ENCODE measurements at regions not wholly inside any gene's neighbourhood (a gene's known extent, or its start where the extent isn't known, plus 50 kb on each side); places are given as distances from the start of the nearest gene placed in this dataset.

DNA sequence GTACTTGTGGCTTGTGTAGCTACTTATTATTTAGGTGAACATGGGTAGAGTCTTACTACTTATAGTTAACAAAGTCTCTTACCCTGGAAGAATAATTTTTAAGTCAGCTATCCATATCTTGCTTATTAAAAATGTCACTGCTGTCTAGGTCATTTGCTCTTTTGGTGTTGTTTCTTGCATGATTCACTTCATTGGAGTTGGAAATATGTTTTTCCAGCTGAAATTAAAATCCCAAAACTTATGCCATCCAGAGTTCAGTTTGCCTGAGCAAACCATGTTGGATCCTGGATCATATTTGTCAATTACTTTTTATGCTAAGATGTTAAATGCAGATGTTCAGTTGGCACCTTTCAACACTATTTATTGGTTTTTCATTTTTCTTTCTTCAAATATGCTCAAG, 421.0 kb upstream of the RBMS3 start:
- TF ChIP-seq POLR2A (IDR thresholded peaks at IDR 0.05): no peak
- TF ChIP-seq, protein P1, sequence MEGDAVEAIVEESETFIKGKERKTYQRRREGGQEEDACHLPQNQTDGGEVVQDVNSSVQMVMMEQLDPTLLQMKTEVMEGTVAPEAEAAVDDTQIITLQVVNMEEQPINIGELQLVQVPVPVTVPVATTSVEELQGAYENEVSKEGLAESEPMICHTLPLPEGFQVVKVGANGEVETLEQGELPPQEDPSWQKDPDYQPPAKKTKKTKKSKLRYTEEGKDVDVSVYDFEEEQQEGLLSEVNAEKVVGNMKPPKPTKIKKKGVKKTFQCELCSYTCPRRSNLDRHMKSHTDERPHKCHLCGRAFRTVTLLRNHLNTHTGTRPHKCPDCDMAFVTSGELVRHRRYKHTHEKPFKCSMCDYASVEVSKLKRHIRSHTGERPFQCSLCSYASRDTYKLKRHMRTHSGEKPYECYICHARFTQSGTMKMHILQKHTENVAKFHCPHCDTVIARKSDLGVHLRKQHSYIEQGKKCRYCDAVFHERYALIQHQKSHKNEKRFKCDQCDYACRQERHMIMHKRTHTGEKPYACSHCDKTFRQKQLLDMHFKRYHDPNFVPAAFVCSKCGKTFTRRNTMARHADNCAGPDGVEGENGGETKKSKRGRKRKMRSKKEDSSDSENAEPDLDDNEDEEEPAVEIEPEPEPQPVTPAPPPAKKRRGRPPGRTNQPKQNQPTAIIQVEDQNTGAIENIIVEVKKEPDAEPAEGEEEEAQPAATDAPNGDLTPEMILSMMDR (IDR thresholded peaks at IDR 0.05 in 4 of 5, conservative IDR thresholded peaks at IDR 0.05 in 1 of 5): no peak

All from gastrocnemius medialis (tissue), 4 donors.